NCI-H2107 treated with DMSO at 0.1 percent for 48 hours (cell line): ENCODE measurements at regions not wholly inside any gene's neighbourhood (a gene's known extent, or its start where the extent isn't known, plus 50 kb on each side); places are given as distances from the start of the nearest gene placed in this dataset.
"Not testable (repeated sequence)": the region's sequence is repeated elsewhere in the genome, so short reads cannot be mapped to it uniquely, and the experiment has no call there.

Experiments
- DNase-seq: peaks from one replicate; lab custom pipeline; 2025; ENCODE audit not compliant: unreplicated experiment; lab: John Stamatoyannopoulos, UW

- not testable (repeated sequence) for DNase-seq
Measured at GRCh38 chr11:134494395-134494794, 82.4 kb upstream of the B3GAT1 start.

- not testable (repeated sequence) for DNase-seq
Measured at GRCh38 chr11:134492411-134492810, 80.4 kb upstream of the B3GAT1 start.

GRCh38 chr11:134489728-134490127 is 77.7 kb upstream of the B3GAT1 start:
- no peak for DNase-seq

- no peak for DNase-seq
Measured at GRCh38 chr11:134488913-134489312, 76.9 kb upstream of the B3GAT1 start.

- no peak for DNase-seq
Measured at GRCh38 chr11:134488512-134488911, 76.5 kb upstream of the B3GAT1 start.

GRCh38 chr11:134487696-134488095 is 75.7 kb upstream of the B3GAT1 start:
- DNase-seq, result no peak

GRCh38 chr11:134486704-134487103 is 74.7 kb upstream of the B3GAT1 start:
- no peak for DNase-seq

- no peak for DNase-seq
Measured at GRCh38 chr11:134486106-134486505, 74.1 kb upstream of the B3GAT1 start.

- DNase-seq, result no peak
Measured at GRCh38 chr11:134485316-134485715, 73.3 kb upstream of the B3GAT1 start.

- no peak for DNase-seq
Measured at GRCh38 chr11:134483857-134484256, 71.8 kb upstream of the B3GAT1 start.

- no peak for DNase-seq
Measured at GRCh38 chr11:134483291-134483690, 71.2 kb upstream of the B3GAT1 start.

- DNase-seq, result no peak
Measured at GRCh38 chr11:134482865-134483264, 70.8 kb upstream of the B3GAT1 start.

- no peak for DNase-seq
Measured at GRCh38 chr11:134481933-134482527, 70.0 kb upstream of the B3GAT1 start.

- DNase-seq, result no peak
Measured at GRCh38 chr11:134481135-134481534, 69.1 kb upstream of the B3GAT1 start.

- no peak for DNase-seq
Measured at GRCh38 chr11:134480136-134480712, 68.2 kb upstream of the B3GAT1 start.

- no peak for DNase-seq
Measured at GRCh38 chr11:134479206-134480135, 67.4 kb upstream of the B3GAT1 start.

GRCh38 chr11:134478611-134479010 is 66.6 kb upstream of the B3GAT1 start:
- DNase-seq, result no peak

GRCh38 chr11:134478176-134478575 is 66.1 kb upstream of the B3GAT1 start:
- no peak for DNase-seq

- no peak for DNase-seq
Measured at GRCh38 chr11:134477486-134477885, 65.4 kb upstream of the B3GAT1 start.

- no peak for DNase-seq
Measured at GRCh38 chr11:134476435-134477021, 64.5 kb upstream of the B3GAT1 start.

- no peak for DNase-seq
Measured at GRCh38 chr11:134475951-134476350, 63.9 kb upstream of the B3GAT1 start.

- no peak for DNase-seq
Measured at GRCh38 chr11:134474942-134475341, 62.9 kb upstream of the B3GAT1 start.
